Mammary epithelial cell (primary cell): ENCODE measurements at regions not wholly inside any gene's neighbourhood (a gene's known extent, or its start where the extent isn't known, plus 50 kb on each side); places are given as distances from the start of the nearest gene placed in this dataset.

ENCODE experiments used
- CTCF ChIP-seq, 2 donors: IDR thresholded peaks in 1 of 2; conservative IDR thresholded peaks in 1 of 2; 2 replicates each; pipeline ENCODE4 v1.5.1; 2011 to 2012; ENCODE audit warnings: inconsistent platforms in 2 of 2, low read length in 2 of 2, mild to moderate bottlenecking in 2 of 2, control low read depth in 1 of 2, low read depth in 1 of 2; ENCODE audit not compliant: insufficient read depth in 1 of 2; ENCODE audit errors: extremely low read depth in 1 of 2
- EZH2 ChIP-seq: IDR thresholded peaks from 2 replicates; pipeline ENCODE4 v1.6.1; 2012; ENCODE audit warnings: low read length, inconsistent platforms, borderline replicate concordance

- no peak for TF ChIP-seq CTCF (conservative IDR thresholded peaks at IDR 0.05 in 1 of 2, IDR thresholded peaks at IDR 0.05 in 1 of 2; ENCODE audit: extremely low read depth in 1 of 2, insufficient read depth in 1 of 2, low read depth in 1 of 2, low read length in 2 of 2)
- TF ChIP-seq EZH2: no peak
These were observed 256.2 kb downstream of the PIK3C3 start for GRCh38 chr18:42211201-42211600.
